ENCODE measurements at regions not wholly inside any gene's neighbourhood (a gene's known extent, or its start where the extent isn't known, plus 50 kb on each side); places are given as distances from the start of the nearest gene placed in this dataset.

GRCh38 chr5:4233671-4234070 lies 638.0 kb downstream of the IRX1 start:
- TF ChIP-seq, protein P1, sequence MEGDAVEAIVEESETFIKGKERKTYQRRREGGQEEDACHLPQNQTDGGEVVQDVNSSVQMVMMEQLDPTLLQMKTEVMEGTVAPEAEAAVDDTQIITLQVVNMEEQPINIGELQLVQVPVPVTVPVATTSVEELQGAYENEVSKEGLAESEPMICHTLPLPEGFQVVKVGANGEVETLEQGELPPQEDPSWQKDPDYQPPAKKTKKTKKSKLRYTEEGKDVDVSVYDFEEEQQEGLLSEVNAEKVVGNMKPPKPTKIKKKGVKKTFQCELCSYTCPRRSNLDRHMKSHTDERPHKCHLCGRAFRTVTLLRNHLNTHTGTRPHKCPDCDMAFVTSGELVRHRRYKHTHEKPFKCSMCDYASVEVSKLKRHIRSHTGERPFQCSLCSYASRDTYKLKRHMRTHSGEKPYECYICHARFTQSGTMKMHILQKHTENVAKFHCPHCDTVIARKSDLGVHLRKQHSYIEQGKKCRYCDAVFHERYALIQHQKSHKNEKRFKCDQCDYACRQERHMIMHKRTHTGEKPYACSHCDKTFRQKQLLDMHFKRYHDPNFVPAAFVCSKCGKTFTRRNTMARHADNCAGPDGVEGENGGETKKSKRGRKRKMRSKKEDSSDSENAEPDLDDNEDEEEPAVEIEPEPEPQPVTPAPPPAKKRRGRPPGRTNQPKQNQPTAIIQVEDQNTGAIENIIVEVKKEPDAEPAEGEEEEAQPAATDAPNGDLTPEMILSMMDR (IDR thresholded peaks at IDR 0.05; ENCODE audit: insufficient read depth, low read depth, low read length): no peak
- no peak for TF ChIP-seq EZH2 (IDR thresholded peaks at IDR 0.05; ENCODE audit: insufficient read depth, low read length)
